ENCODE measurements at regions not wholly inside any gene's neighbourhood (a gene's known extent, or its start where the extent isn't known, plus 50 kb on each side); places are given as distances from the start of the nearest gene placed in this dataset.

DNA sequence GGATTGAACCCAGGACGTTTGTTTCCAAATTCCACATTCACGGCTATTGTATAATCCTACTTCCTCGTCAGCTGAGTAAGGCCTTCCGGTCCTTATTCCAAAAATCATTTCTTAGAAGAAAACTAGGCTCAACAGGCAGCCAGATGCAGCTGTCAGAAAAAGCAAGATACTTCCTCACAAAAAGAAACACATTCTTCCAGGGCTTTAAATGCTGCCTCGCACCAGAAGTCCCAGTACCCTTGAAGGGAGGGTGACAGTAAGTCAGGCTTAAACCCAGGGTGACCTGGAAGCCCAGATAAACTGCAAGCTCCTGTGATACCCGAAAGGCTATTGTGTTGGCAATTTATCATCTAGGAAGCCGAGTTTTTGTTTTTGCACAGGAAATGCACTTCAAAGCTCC, 414.0 kb downstream of the NFIB start:
- Mint-ChIP-seq H3K27ac (no peak overlapping the region; the same call in 1 of the 2 replicates), H3K4me3 (no peak overlapping the region), H3K36me3 (ENCODE audit: low read depth) (no peaks in the 10 kb centered on the region; the same call in 2 of the 3 replicates), H3K4me1 (peaks cover 49% of the 10 kb centered on the region), H3K27me3 (ENCODE audit: insufficient read depth, low read depth, poor library complexity) (no peaks in the 10 kb centered on the region), H3K9me3 (no peaks in the 10 kb centered on the region)
- no peaks in the 10 kb centered on the region for H3K79me2 ChIP-seq (replicated peaks; ENCODE audit: insufficient read depth)
- H3K4me2 ChIP-seq = no peak overlapping the region
- no peak overlapping the region for H3K27ac ChIP-seq (ENCODE audit: low read depth)
- H3K4me3 ChIP-seq = no peak overlapping the region
- ATAC-seq (peak; percentile 53), DNase-seq (ENCODE audit: low spot score) (peak; percentile 24)
- no peaks in the 10 kb centered on the region for H3K36me3 ChIP-seq (ENCODE audit: insufficient read depth)
- H3K9me2 ChIP-seq (ENCODE audit: insufficient read depth) = no peaks in the 10 kb centered on the region
- H3K27me3 ChIP-seq (ENCODE audit: insufficient read depth) = no peaks in the 10 kb centered on the region
- TF ChIP-seq EZH2phosphoT487 (IDR thresholded peaks at IDR 0.05; ENCODE audit: unreplicated experiment) = no peak
- TF ChIP-seq JUNB (IDR thresholded peaks at IDR 0.05; ENCODE audit: unreplicated experiment) = no peak
- TF ChIP-seq, protein P1, sequence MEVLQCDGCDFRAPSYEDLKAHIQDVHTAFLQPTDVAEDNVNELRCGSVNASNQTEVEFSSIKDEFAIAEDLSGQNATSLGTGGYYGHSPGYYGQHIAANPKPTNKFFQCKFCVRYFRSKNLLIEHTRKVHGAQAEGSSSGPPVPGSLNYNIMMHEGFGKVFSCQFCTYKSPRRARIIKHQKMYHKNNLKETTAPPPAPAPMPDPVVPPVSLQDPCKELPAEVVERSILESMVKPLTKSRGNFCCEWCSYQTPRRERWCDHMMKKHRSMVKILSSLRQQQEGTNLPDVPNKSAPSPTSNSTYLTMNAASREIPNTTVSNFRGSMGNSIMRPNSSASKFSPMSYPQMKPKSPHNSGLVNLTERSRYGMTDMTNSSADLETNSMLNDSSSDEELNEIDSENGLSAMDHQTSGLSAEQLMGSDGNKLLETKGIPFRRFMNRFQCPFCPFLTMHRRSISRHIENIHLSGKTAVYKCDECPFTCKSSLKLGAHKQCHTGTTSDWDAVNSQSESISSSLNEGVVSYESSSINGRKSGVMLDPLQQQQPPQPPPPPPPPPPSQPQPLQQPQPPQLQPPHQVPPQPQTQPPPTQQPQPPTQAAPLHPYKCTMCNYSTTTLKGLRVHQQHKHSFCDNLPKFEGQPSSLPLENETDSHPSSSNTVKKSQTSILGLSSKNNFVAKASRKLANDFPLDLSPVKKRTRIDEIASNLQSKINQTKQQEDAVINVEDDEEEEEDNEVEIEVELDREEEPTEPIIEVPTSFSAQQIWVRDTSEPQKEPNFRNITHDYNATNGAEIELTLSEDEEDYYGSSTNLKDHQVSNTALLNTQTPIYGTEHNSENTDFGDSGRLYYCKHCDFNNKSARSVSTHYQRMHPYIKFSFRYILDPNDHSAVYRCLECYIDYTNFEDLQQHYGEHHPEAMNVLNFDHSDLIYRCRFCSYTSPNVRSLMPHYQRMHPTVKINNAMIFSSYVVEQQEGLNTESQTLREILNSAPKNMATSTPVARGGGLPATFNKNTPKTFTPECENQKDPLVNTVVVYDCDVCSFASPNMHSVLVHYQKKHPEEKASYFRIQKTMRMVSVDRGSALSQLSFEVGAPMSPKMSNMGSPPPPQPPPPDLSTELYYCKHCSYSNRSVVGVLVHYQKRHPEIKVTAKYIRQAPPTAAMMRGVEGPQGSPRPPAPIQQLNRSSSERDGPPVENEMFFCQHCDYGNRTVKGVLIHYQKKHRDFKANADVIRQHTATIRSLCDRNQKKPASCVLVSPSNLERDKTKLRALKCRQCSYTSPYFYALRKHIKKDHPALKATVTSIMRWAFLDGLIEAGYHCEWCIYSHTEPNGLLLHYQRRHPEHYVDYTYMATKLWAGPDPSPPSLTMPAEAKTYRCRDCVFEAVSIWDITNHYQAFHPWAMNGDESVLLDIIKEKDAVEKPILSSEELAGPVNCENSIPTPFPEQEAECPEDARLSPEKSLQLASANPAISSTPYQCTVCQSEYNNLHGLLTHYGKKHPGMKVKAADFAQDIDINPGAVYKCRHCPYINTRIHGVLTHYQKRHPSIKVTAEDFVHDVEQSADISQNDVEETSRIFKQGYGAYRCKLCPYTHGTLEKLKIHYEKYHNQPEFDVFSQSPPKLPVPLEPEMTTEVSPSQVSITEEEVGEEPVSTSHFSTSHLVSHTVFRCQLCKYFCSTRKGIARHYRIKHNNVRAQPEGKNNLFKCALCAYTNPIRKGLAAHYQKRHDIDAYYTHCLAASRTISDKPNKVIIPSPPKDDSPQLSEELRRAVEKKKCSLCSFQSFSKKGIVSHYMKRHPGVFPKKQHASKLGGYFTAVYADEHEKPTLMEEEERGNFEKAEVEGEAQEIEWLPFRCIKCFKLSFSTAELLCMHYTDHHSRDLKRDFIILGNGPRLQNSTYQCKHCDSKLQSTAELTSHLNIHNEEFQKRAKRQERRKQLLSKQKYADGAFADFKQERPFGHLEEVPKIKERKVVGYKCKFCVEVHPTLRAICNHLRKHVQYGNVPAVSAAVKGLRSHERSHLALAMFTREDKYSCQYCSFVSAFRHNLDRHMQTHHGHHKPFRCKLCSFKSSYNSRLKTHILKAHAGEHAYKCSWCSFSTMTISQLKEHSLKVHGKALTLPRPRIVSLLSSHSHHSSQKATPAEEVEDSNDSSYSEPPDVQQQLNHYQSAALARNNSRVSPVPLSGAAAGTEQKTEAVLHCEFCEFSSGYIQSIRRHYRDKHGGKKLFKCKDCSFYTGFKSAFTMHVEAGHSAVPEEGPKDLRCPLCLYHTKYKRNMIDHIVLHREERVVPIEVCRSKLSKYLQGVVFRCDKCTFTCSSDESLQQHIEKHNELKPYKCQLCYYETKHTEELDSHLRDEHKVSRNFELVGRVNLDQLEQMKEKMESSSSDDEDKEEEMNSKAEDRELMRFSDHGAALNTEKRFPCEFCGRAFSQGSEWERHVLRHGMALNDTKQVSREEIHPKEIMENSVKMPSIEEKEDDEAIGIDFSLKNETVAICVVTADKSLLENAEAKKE (CRISPR knock-in tag; IDR thresholded peaks at IDR 0.05) = no peak
- TF ChIP-seq, protein P2, sequence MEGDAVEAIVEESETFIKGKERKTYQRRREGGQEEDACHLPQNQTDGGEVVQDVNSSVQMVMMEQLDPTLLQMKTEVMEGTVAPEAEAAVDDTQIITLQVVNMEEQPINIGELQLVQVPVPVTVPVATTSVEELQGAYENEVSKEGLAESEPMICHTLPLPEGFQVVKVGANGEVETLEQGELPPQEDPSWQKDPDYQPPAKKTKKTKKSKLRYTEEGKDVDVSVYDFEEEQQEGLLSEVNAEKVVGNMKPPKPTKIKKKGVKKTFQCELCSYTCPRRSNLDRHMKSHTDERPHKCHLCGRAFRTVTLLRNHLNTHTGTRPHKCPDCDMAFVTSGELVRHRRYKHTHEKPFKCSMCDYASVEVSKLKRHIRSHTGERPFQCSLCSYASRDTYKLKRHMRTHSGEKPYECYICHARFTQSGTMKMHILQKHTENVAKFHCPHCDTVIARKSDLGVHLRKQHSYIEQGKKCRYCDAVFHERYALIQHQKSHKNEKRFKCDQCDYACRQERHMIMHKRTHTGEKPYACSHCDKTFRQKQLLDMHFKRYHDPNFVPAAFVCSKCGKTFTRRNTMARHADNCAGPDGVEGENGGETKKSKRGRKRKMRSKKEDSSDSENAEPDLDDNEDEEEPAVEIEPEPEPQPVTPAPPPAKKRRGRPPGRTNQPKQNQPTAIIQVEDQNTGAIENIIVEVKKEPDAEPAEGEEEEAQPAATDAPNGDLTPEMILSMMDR (conservative IDR thresholded peaks at IDR 0.05; ENCODE audit: low read depth in 2 of 2) = no peak
- TF ChIP-seq, protein P3, sequence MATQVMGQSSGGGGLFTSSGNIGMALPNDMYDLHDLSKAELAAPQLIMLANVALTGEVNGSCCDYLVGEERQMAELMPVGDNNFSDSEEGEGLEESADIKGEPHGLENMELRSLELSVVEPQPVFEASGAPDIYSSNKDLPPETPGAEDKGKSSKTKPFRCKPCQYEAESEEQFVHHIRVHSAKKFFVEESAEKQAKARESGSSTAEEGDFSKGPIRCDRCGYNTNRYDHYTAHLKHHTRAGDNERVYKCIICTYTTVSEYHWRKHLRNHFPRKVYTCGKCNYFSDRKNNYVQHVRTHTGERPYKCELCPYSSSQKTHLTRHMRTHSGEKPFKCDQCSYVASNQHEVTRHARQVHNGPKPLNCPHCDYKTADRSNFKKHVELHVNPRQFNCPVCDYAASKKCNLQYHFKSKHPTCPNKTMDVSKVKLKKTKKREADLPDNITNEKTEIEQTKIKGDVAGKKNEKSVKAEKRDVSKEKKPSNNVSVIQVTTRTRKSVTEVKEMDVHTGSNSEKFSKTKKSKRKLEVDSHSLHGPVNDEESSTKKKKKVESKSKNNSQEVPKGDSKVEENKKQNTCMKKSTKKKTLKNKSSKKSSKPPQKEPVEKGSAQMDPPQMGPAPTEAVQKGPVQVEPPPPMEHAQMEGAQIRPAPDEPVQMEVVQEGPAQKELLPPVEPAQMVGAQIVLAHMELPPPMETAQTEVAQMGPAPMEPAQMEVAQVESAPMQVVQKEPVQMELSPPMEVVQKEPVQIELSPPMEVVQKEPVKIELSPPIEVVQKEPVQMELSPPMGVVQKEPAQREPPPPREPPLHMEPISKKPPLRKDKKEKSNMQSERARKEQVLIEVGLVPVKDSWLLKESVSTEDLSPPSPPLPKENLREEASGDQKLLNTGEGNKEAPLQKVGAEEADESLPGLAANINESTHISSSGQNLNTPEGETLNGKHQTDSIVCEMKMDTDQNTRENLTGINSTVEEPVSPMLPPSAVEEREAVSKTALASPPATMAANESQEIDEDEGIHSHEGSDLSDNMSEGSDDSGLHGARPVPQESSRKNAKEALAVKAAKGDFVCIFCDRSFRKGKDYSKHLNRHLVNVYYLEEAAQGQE (IDR thresholded peaks at IDR 0.05; ENCODE audit: unreplicated experiment) = no peak
- TF ChIP-seq ZNF331 (CRISPR knock-in tag; IDR thresholded peaks at IDR 0.05; ENCODE audit: low read depth) = no peak
- TF ChIP-seq EZH2 (IDR thresholded peaks at IDR 0.05; ENCODE audit: low read depth, unreplicated experiment) = no peak
- no peak for TF ChIP-seq POLR2AphosphoS5 (IDR thresholded peaks at IDR 0.05; ENCODE audit: low read depth)
- TF ChIP-seq NANOG (IDR thresholded peaks at IDR 0.05; ENCODE audit: borderline replicate concordance) = no peak
- TF ChIP-seq, protein P4, sequence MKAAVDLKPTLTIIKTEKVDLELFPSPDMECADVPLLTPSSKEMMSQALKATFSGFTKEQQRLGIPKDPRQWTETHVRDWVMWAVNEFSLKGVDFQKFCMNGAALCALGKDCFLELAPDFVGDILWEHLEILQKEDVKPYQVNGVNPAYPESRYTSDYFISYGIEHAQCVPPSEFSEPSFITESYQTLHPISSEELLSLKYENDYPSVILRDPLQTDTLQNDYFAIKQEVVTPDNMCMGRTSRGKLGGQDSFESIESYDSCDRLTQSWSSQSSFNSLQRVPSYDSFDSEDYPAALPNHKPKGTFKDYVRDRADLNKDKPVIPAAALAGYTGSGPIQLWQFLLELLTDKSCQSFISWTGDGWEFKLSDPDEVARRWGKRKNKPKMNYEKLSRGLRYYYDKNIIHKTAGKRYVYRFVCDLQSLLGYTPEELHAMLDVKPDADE (IDR thresholded peaks at IDR 0.05) = no peak
- TF ChIP-seq ZNF114 (CRISPR knock-in tag; IDR thresholded peaks at IDR 0.05) = no peak
- TF ChIP-seq CREB1 (CRISPR knock-in tag; IDR thresholded peaks at IDR 0.05; ENCODE audit: low read depth) = no peak
- TF ChIP-seq STAT1 (IDR thresholded peaks at IDR 0.05; ENCODE audit: unreplicated experiment) = no peak
- H3K4me1 ChIP-seq (ENCODE audit: insufficient read depth) = peaks cover 46% of the 10 kb centered on the region
- no peaks in the 10 kb centered on the region for H4K20me1 ChIP-seq (replicated peaks; ENCODE audit: insufficient read depth)
- H3F3A ChIP-seq (replicated peaks; ENCODE audit: low read depth) = no peaks in the 10 kb centered on the region
- H2AFZ ChIP-seq = no peak overlapping the region

Data from GM23338 (cell line).